ENCODE measurements at regions not wholly inside any gene's neighbourhood (a gene's known extent, or its start where the extent isn't known, plus 50 kb on each side); places are given as distances from the start of the nearest gene placed in this dataset.

GRCh38 chr20:55792049-55792448 is 213.3 kb downstream of the CBLN4 start:
- no peak overlapping the region for H3K4me3 ChIP-seq
- H3K27ac ChIP-seq, result no peak overlapping the region
- no peak for DNase-seq
- TF ChIP-seq POLR2A (IDR thresholded peaks at IDR 0.05), result no peak
- no peak for TF ChIP-seq CTCF (IDR thresholded peaks at IDR 0.05)
- no peak for TF ChIP-seq EP300 (IDR thresholded peaks at IDR 0.05)
- H3K36me3 ChIP-seq, result no peaks in the 10 kb centered on the region
- H3K4me1 ChIP-seq (ENCODE audit: insufficient read depth), result no peaks in the 10 kb centered on the region
- intact Hi-C loops (cut with DNase I), result no loop called here
- no peaks in the 10 kb centered on the region for H3K9me3 ChIP-seq
- H3K27me3 ChIP-seq, result no peaks in the 10 kb centered on the region

GRCh38 chr20:55790178-55790577 is 215.1 kb downstream of the CBLN4 start:
- Histone ChIP-seq H3K27ac (no peak overlapping the region), H3K4me3 (no peak overlapping the region), H3K4me1 (ENCODE audit: insufficient read depth) (no peaks in the 10 kb centered on the region), H3K9me3 (no peaks in the 10 kb centered on the region), H3K36me3 (no peaks in the 10 kb centered on the region), H3K27me3 (no peaks in the 10 kb centered on the region)
- intact Hi-C loops (cut with DNase I), result no loop called here
- TF ChIP-seq POLR2A (IDR thresholded peaks at IDR 0.05) (no peak), CTCF (IDR thresholded peaks at IDR 0.05) (no peak), EP300 (IDR thresholded peaks at IDR 0.05) (no peak)
- DNase-seq, result no peak
- whole genome bisulfite sequencing, 3 donors, result 50 to 66% (median 60%) methylated on average over 6 of the region's 6 CpGs

GRCh38 chr20:55784036-55784435 is 221.3 kb downstream of the CBLN4 start:
- Histone ChIP-seq H3K36me3 (no peaks in the 10 kb centered on the region), H3K27ac (no peak overlapping the region), H3K27me3 (no peaks in the 10 kb centered on the region), H3K9me3 (no peaks in the 10 kb centered on the region), H3K4me3 (no peak overlapping the region), H3K4me1 (ENCODE audit: insufficient read depth) (peaks cover 5% of the 10 kb centered on the region)
- TF ChIP-seq CTCF (IDR thresholded peaks at IDR 0.05) (no peak), POLR2A (IDR thresholded peaks at IDR 0.05) (no peak), EP300 (IDR thresholded peaks at IDR 0.05) (no peak)
- 44 to 50% (median 47%) methylated on average over 2 of the region's 2 CpGs for WGBS, 3 donors
- DNase-seq, result no peak
- intact Hi-C loops (cut with DNase I), result no loop called here

GRCh38 chr20:55783381-55783780 is 221.9 kb downstream of the CBLN4 start:
- DNase-seq, result no peak
- no peaks in the 10 kb centered on the region for H3K9me3 ChIP-seq
- H3K36me3 ChIP-seq, result no peaks in the 10 kb centered on the region
- intact Hi-C loops (cut with DNase I), result no loop called here
- H3K4me1 ChIP-seq (ENCODE audit: insufficient read depth), result peaks cover 5% of the 10 kb centered on the region
- TF ChIP-seq EP300 (IDR thresholded peaks at IDR 0.05) (no peak), POLR2A (IDR thresholded peaks at IDR 0.05) (no peak), CTCF (IDR thresholded peaks at IDR 0.05) (no peak)
- no peak overlapping the region for H3K27ac ChIP-seq
- no peaks in the 10 kb centered on the region for H3K27me3 ChIP-seq
- H3K4me3 ChIP-seq, result no peak overlapping the region
- 48 to 54% (median 49%) methylated on average over 3 of the region's 3 CpGs for WGBS, 3 donors

- Histone ChIP-seq H3K27me3 (no peaks in the 10 kb centered on the region), H3K36me3 (no peaks in the 10 kb centered on the region), H3K27ac (no peak overlapping the region), H3K4me3 (no peak overlapping the region), H3K9me3 (no peaks in the 10 kb centered on the region), H3K4me1 (ENCODE audit: insufficient read depth) (peaks cover 5% of the 10 kb centered on the region)
- intact Hi-C loops (cut with DNase I), result no loop called here
- WGBS, 3 donors, result 10 to 19% (median 11%) methylated on average over 8 of the region's 8 CpGs
- no peak for TF ChIP-seq CTCF (IDR thresholded peaks at IDR 0.05)
- no peak for DNase-seq
These were observed 222.4 kb downstream of the CBLN4 start for GRCh38 chr20:55782912-55783253.
